Body of pancreas (tissue), 4 donors: ENCODE measurements at regions not wholly inside any gene's neighbourhood (a gene's known extent, or its start where the extent isn't known, plus 50 kb on each side); places are given as distances from the start of the nearest gene placed in this dataset.

Source experiments
- CTCF ChIP-seq, 7 experiments: fragments of 450-650 bp in 4 of 7; fragments of 200-600 bp in 3 of 7; sonication (generic) in 3 of 7; IDR thresholded peaks; one replicate each; pipeline ENCODE4 v1.5.1; 2016 to 2019; ENCODE audit warnings: antibody characterized with exemption in 7 of 7
- POLR2A ChIP-seq, 3 donors: fragments of 450-650 bp; IDR thresholded peaks; one replicate each; pipeline ENCODE4 v1.6.1; 2016; ENCODE audit warnings: antibody characterized with exemption in 3 of 3, mild to moderate bottlenecking in 2 of 3

- TF ChIP-seq CTCF (IDR thresholded peaks at IDR 0.05) (no peak), POLR2A (IDR thresholded peaks at IDR 0.05) (no peak)
These were observed 365.3 kb downstream of the TENT5A start for GRCh38 chr6:81387163-81387562.
